H1 (cell line): ENCODE measurements at regions not wholly inside any gene's neighbourhood (a gene's known extent, or its start where the extent isn't known, plus 50 kb on each side); places are given as distances from the start of the nearest gene placed in this dataset.
A peak's percentile ranks its signal among the peaks of the same experiment; 100 is the strongest.

ENCODE experiments used
- CTCF ChIA-PET: fragments of 300-600 bp; sonication (Branson Sonifier 250); formaldehyde crosslinking; loops from one replicate; lab custom pipeline; 2021; ENCODE audit not compliant: partially characterized antibody; lab: Charles Lee
- POLR2A ChIA-PET: fragments of 300-600 bp; sonication (Branson Sonifier 250); formaldehyde crosslinking; loops from one replicate; lab custom pipeline; 2021; ENCODE audit warnings: inconsistent platforms; ENCODE audit not compliant: partially characterized antibody; lab: Charles Lee
- DNase-seq, 2 experiments: peaks; one replicate each; pipeline versions ENCODE4 v3.0.0 to v3.0.0-alpha.2; 2010 to 2022; ENCODE audit warnings: low spot score in 2 of 2, low read depth in 1 of 2, mixed read lengths in 1 of 2
- FAIRE-seq: peaks from 2 replicates; lab custom pipeline; 2011; peaks lifted over from hg19 to GRCh38; lab: Jason Lieb, UNC
- H2AFZ ChIP-seq: 2 replicates; pipeline ENCODE4 v1.8.1; 2012; ENCODE audit warnings: low read length, inconsistent platforms
- H2AK5ac ChIP-seq: 2 replicates; pipeline ENCODE4 v1.6.1; 2013; ENCODE audit warnings: low read depth, low read length
- H2BK120ac ChIP-seq: replicated peaks from 2 replicates; pipeline ENCODE3; 2013; ENCODE audit warnings: low read depth, low read length, inconsistent platforms
- H2BK12ac ChIP-seq: 2 replicates; pipeline ENCODE4 v1.6.1; 2013; ENCODE audit warnings: low read depth, low read length
- H2BK15ac ChIP-seq: 2 replicates; pipeline ENCODE4 v1.6.1; 2013; ENCODE audit warnings: low read length
- H2BK20ac ChIP-seq: 2 replicates; pipeline ENCODE4 v1.6.1; 2013; ENCODE audit warnings: low read length
- H2BK5ac ChIP-seq: 2 replicates; pipeline ENCODE4 v1.6.1; 2013; ENCODE audit warnings: low read depth, low read length
- H3K14ac ChIP-seq: 2 replicates; pipeline ENCODE4 v1.6.1; 2013; ENCODE audit warnings: inconsistent platforms; ENCODE audit not compliant: insufficient read length
- H3K18ac ChIP-seq: 2 replicates; pipeline ENCODE4 v1.6.1; 2013; ENCODE audit warnings: low read length; ENCODE audit errors: extremely low read depth
- H3K23ac ChIP-seq: 2 replicates; pipeline ENCODE4 v1.6.1; 2013; ENCODE audit warnings: inconsistent platforms; ENCODE audit not compliant: insufficient read length
- H3K23me2 ChIP-seq: 2 replicates; pipeline ENCODE4 v1.6.1; 2013; ENCODE audit warnings: low read depth, low read length
- H3K27ac ChIP-seq: 2 replicates; pipeline ENCODE4 v1.6.1; 2011; ENCODE audit warnings: low read depth, low read length, inconsistent platforms
- H3K27me3 ChIP-seq, 4 experiments: replicated peaks in 1 of 4; 1 replicate in 1 of 4; 2 replicates in 3 of 4; pipeline versions ENCODE4 v1.6.1 to v1.8.1; 2011 to 2013; ENCODE audit warnings: low read length in 3 of 4, mild to moderate bottlenecking in 3 of 4, inconsistent platforms in 2 of 4, mixed read lengths in 2 of 4, moderate library complexity in 1 of 4; ENCODE audit not compliant: control insufficient read depth in 3 of 4, insufficient read depth in 3 of 4; ENCODE audit errors: extremely low read depth in 1 of 4
- H3K36me3 ChIP-seq, 4 experiments: 2 replicates each; pipeline versions ENCODE4 v1.6.1 to v1.8.1; 2011 to 2013; ENCODE audit warnings: mild to moderate bottlenecking in 4 of 4, low read length in 3 of 4, moderate library complexity in 2 of 4, control low read depth in 1 of 4, inconsistent platforms in 1 of 4; ENCODE audit not compliant: insufficient read depth in 4 of 4, control insufficient read depth in 2 of 4
- H3K4ac ChIP-seq: replicated peaks from 2 replicates; pipeline ENCODE3; 2013; ENCODE audit warnings: low read length, low read depth, mixed read lengths, inconsistent platforms; ENCODE audit not compliant: insufficient read length
- H3K4me1 ChIP-seq, 4 experiments: replicated peaks in 1 of 4; 1 replicate in 1 of 4; 2 replicates in 3 of 4; pipeline versions ENCODE4 v1.6.1 to v1.8.1; 2011 to 2013; ENCODE audit warnings: low read length in 3 of 4, inconsistent platforms in 2 of 4, mixed read lengths in 1 of 4; ENCODE audit not compliant: insufficient read depth in 4 of 4, control insufficient read depth in 3 of 4
- H3K4me2 ChIP-seq, 2 experiments: 2 replicates each; pipeline versions ENCODE4 v1.6.1 to v1.8.1; 2011 to 2013; ENCODE audit warnings: low read depth in 2 of 2, low read length in 2 of 2, control low read depth in 1 of 2, inconsistent platforms in 1 of 2, mild to moderate bottlenecking in 1 of 2; ENCODE audit not compliant: insufficient read depth in 1 of 2
- H3K4me3 ChIP-seq, 4 experiments: fragments of 200-600, 300-600 bp in 1 of 4; sonication (generic), shearing (Covaris generic), sonication (Bioruptor Twin) in 1 of 4; 2 replicates each; pipeline versions ENCODE4 v1.5.1 to v1.8.1; 2011 to 2016; ENCODE audit warnings: low read length in 4 of 4, low read depth in 3 of 4, control low read depth in 2 of 4, inconsistent platforms in 2 of 4, mild to moderate bottlenecking in 2 of 4, mixed read lengths in 1 of 4, moderate library complexity in 1 of 4; ENCODE audit not compliant: insufficient read depth in 2 of 4; ENCODE audit errors: extremely low read depth in 1 of 4
- H3K56ac ChIP-seq: replicated peaks from 2 replicates; pipeline ENCODE3; 2013; ENCODE audit warnings: low read depth, mild to moderate bottlenecking, mixed read lengths, low read length, inconsistent platforms; ENCODE audit not compliant: insufficient read length
- H3K79me1 ChIP-seq: 2 replicates; pipeline ENCODE4 v1.6.1; 2013; ENCODE audit warnings: low read depth, low read length, control low read depth
- H3K79me2 ChIP-seq, 2 experiments: 2 replicates each; pipeline versions ENCODE4 v1.6.1 to v1.8.1; 2012 to 2013; ENCODE audit warnings: low read length in 2 of 2, mild to moderate bottlenecking in 2 of 2, inconsistent platforms in 1 of 2; ENCODE audit not compliant: insufficient read depth in 2 of 2, control insufficient read depth in 1 of 2
- H3K9ac ChIP-seq, 4 experiments: replicated peaks in 1 of 4; 1 replicate in 1 of 4; 2 replicates in 3 of 4; pipeline versions ENCODE4 v1.6.1 to v1.8.1; 2011 to 2013; ENCODE audit warnings: low read depth in 3 of 4, low read length in 3 of 4, control low read depth in 2 of 4, mild to moderate bottlenecking in 2 of 4, moderate library complexity in 2 of 4, inconsistent platforms in 1 of 4; ENCODE audit errors: extremely low read depth in 1 of 4
- H3K9me3 ChIP-seq, 2 experiments: 2 replicates each; pipeline versions ENCODE4 v1.6.1 to v1.8.1; 2012 to 2013; ENCODE audit warnings: mild to moderate bottlenecking in 2 of 2, moderate library complexity in 2 of 2, control low read depth in 1 of 2, inconsistent platforms in 1 of 2, low read depth in 1 of 2, low read length in 1 of 2, mixed read lengths in 1 of 2; ENCODE audit not compliant: insufficient read depth in 2 of 2
- H4K20me1 ChIP-seq, 2 experiments: replicated peaks in 1 of 2; 2 replicates each; pipeline versions ENCODE3 to v1.8.1; 2011 to 2013; ENCODE audit warnings: inconsistent platforms in 2 of 2, low read length in 2 of 2, mild to moderate bottlenecking in 1 of 2; ENCODE audit not compliant: insufficient read depth in 2 of 2, control insufficient read depth in 1 of 2
- H4K5ac ChIP-seq: 2 replicates; pipeline ENCODE4 v1.6.1; 2013; ENCODE audit warnings: low read length, low read depth, mixed read lengths, inconsistent platforms; ENCODE audit not compliant: insufficient read length
- H4K8ac ChIP-seq: 2 replicates; pipeline ENCODE4 v1.8.0; 2013; ENCODE audit warnings: mild to moderate bottlenecking, moderate library complexity, low read length, inconsistent platforms; ENCODE audit not compliant: insufficient read depth; ENCODE audit errors: extremely low read depth
- H4K91ac ChIP-seq: replicated peaks from 2 replicates; pipeline ENCODE3; 2013; ENCODE audit warnings: low read length, mixed read lengths, inconsistent platforms; ENCODE audit not compliant: insufficient read length
- BCL11A ChIP-seq, 2 experiments: IDR thresholded peaks; one replicate each; pipeline ENCODE4 v1.6.1; 2011; ENCODE audit warnings: low read depth in 2 of 2, low read length in 2 of 2, mild to moderate bottlenecking in 2 of 2
- BRCA1 ChIP-seq: IDR thresholded peaks from 2 replicates; pipeline ENCODE4 v1.6.1; 2012; ENCODE audit warnings: low read depth, low read length, improper control_type of control experiment
- CREB1 ChIP-seq: IDR thresholded peaks from 2 replicates; pipeline ENCODE4 v1.6.1; 2012; ENCODE audit warnings: inconsistent platforms
- CTBP2 ChIP-seq: IDR thresholded peaks from 2 replicates; pipeline ENCODE4 v1.7.0; 2011; ENCODE audit warnings: borderline replicate concordance, mild to moderate bottlenecking, moderate library complexity, mixed read lengths, low read length; ENCODE audit not compliant: insufficient read depth, insufficient read length
- FOSL1 ChIP-seq: IDR thresholded peaks from 2 replicates; pipeline ENCODE4 v1.6.1; 2011; ENCODE audit warnings: mild to moderate bottlenecking, low read depth, low read length, moderate library complexity; ENCODE audit not compliant: insufficient read depth
- HDAC2 ChIP-seq, 2 experiments: fragments of 300-600 bp in 1 of 2; sonication (generic) in 1 of 2; IDR thresholded peaks; 2 replicates each; pipeline ENCODE4 v1.6.1; 2011 to 2012; ENCODE audit warnings: low read depth in 2 of 2, low read length in 2 of 2, mild to moderate bottlenecking in 2 of 2, moderate library complexity in 2 of 2, borderline replicate concordance in 1 of 2, inconsistent platforms in 1 of 2
- HDAC6 ChIP-seq: IDR thresholded peaks from one replicate; pipeline ENCODE4 v1.7.1; 2012; ENCODE audit warnings: low read depth, mild to moderate bottlenecking, inconsistent platforms, low read length, moderate library complexity
- POLR2A ChIP-seq, 2 experiments: IDR thresholded peaks; 1 replicate in 1 of 2; 2 replicates in 1 of 2; pipeline ENCODE4 v1.6.1; 2011; ENCODE audit warnings: low read depth in 2 of 2, low read length in 2 of 2, mild to moderate bottlenecking in 2 of 2; ENCODE audit errors: control extremely low read depth in 1 of 2
- RBBP5 ChIP-seq: IDR thresholded peaks from 2 replicates; pipeline ENCODE4 v1.7.1; 2012; ENCODE audit warnings: low read depth, mild to moderate bottlenecking, inconsistent platforms, low read length, moderate library complexity, borderline replicate concordance
- RNF2 ChIP-seq: fragments of 200-900, 300-1000 bp; sonication (generic); IDR thresholded peaks from 2 replicates; pipeline ENCODE4 v1.7.1; 2016; ENCODE audit warnings: borderline replicate concordance, low read depth, mild to moderate bottlenecking, antibody characterized with exemption, low read length; ENCODE audit not compliant: poor library complexity, severe bottlenecking; ENCODE audit errors: missing control alignments
- SP1 ChIP-seq: IDR thresholded peaks from 2 replicates; pipeline ENCODE4 v1.6.1; 2011; ENCODE audit warnings: low read depth, low read length
- SP4 ChIP-seq: IDR thresholded peaks from 2 replicates; pipeline ENCODE4 v1.6.1; 2012; ENCODE audit warnings: low read length, inconsistent platforms
- TCF12 ChIP-seq: IDR thresholded peaks from 2 replicates; pipeline ENCODE4 v1.6.1; 2011; ENCODE audit warnings: low read depth, mild to moderate bottlenecking, low read length

- no peaks in the 10 kb centered on the region for H3K79me1 ChIP-seq
- H3K27me3 ChIP-seq = no peaks in the 10 kb centered on the region
- H3K9me3 ChIP-seq = 0 out of 4 replicates have a peak, but pooled peaks cover 0 to 3% of the 10 kb centered on the region in 2 experiments
- no peak overlapping the region for H4K8ac ChIP-seq
- H2BK120ac ChIP-seq = no peak overlapping the region
- H3K4me2 ChIP-seq = no peak overlapping the region
- no peak overlapping the region for H3K18ac ChIP-seq
- H3K27ac ChIP-seq = no peak overlapping the region
- no peak overlapping the region for H3K14ac ChIP-seq
- no peaks in the 10 kb centered on the region for H4K20me1 ChIP-seq
- H3K4me1 ChIP-seq = no peaks in the 10 kb centered on the region
- no peak overlapping the region for H3K4me3 ChIP-seq
- H2BK12ac ChIP-seq = no peak overlapping the region
- H3K23me2 ChIP-seq = no peaks in the 10 kb centered on the region
- ChIA-PET POLR2A (no interaction called here), CTCF (interaction anchor here (1.8 kb wide), 1 partner anchor 16 kb away, joined by 6 read pairs; no protein-coding TSS in a partner anchor)
- H3K23ac ChIP-seq = no peak overlapping the region
- DNase-seq = no peak
- H4K5ac ChIP-seq = no peak overlapping the region
- H3K79me2 ChIP-seq = no peaks in the 10 kb centered on the region
- no peak overlapping the region for H3K4ac ChIP-seq
- peak overlapping the region; percentile 68; the same call in 1 of the 2 replicates for H2AFZ ChIP-seq
- no peak for TF ChIP-seq FOSL1
- no peak for TF ChIP-seq BCL11A (IDR thresholded peaks at IDR 0.05; ENCODE audit: low read depth in 2 of 2, low read length in 2 of 2)
- no peak for TF ChIP-seq HDAC2 (IDR thresholded peaks at IDR 0.05; ENCODE audit: borderline replicate concordance in 1 of 2, low read depth in 2 of 2, low read length in 2 of 2)
- TF ChIP-seq RNF2 = no peak
- TF ChIP-seq POLR2A (IDR thresholded peaks at IDR 0.05; ENCODE audit: control extremely low read depth in 1 of 2, low read depth in 2 of 2, low read length in 2 of 2) = no peak
- no peak for TF ChIP-seq SP1
- TF ChIP-seq HDAC6 = no peak
- TF ChIP-seq TCF12 = no peak
- TF ChIP-seq CREB1 = no peak
- no peak for TF ChIP-seq CTBP2
- TF ChIP-seq BRCA1 = no peak
- TF ChIP-seq SP4 = no peak
- no peak for TF ChIP-seq RBBP5
- H2AK5ac ChIP-seq = no peak overlapping the region
- no peak overlapping the region for H2BK15ac ChIP-seq
- no peak for FAIRE-seq
- H2BK5ac ChIP-seq = no peak overlapping the region
- no peaks in the 10 kb centered on the region for H3K36me3 ChIP-seq
- H3K56ac ChIP-seq = no peak overlapping the region
- no peak overlapping the region for H2BK20ac ChIP-seq
- H4K91ac ChIP-seq = no peak overlapping the region
- H3K9ac ChIP-seq = no peak overlapping the region
Observed at GRCh38 chr2:152245653-152246052, 70.1 kb upstream of the STAM2 start.
